HepG2 (cell line): ENCODE measurements at regions not wholly inside any gene's neighbourhood (a gene's known extent, or its start where the extent isn't known, plus 50 kb on each side); places are given as distances from the start of the nearest gene placed in this dataset.

Experiments used
- BCL6 ChIP-seq: IDR thresholded peaks from 2 replicates; pipeline ENCODE4 v1.6.1; 2016; ENCODE audit warnings: missing genetic modification reagents, missing compliant biosample characterization
- CBX5 ChIP-seq: sonication (generic); formaldehyde crosslinking; IDR thresholded peaks from 2 replicates; pipeline ENCODE4 v1.4.0; 2020; ENCODE audit warnings: missing genetic modification reagents, borderline replicate concordance
- CREBL2 ChIP-seq: sonication (generic); formaldehyde crosslinking; IDR thresholded peaks from 2 replicates; pipeline ENCODE4 v1.8.1; 2023; ENCODE audit warnings: missing genetic modification reagents, mild to moderate bottlenecking, borderline replicate concordance
- FOXA3 ChIP-seq: IDR thresholded peaks from 2 replicates; pipeline ENCODE4 v1.6.1; 2016; ENCODE audit warnings: missing genetic modification reagents, missing compliant biosample characterization
- FOXJ3 ChIP-seq: sonication (generic); formaldehyde crosslinking; IDR thresholded peaks from 2 replicates; pipeline ENCODE4 v1.4.0; 2020; ENCODE audit warnings: missing genetic modification reagents, mild to moderate bottlenecking, borderline replicate concordance
- GATAD1 ChIP-seq: IDR thresholded peaks from 2 replicates; pipeline ENCODE4 v1.6.1; 2016; ENCODE audit warnings: missing genetic modification reagents, missing compliant biosample characterization
- HDAC2 ChIP-seq: sonication (generic); formaldehyde crosslinking; IDR thresholded peaks from 2 replicates; pipeline ENCODE4 v1.4.0; 2020; ENCODE audit warnings: missing genetic modification reagents
- HNRNPUL1 ChIP-seq: fragments of 200-400 bp; formaldehyde crosslinking; IDR thresholded peaks from 2 replicates; pipeline ENCODE4 v1.6.1; 2017; ENCODE audit warnings: low read depth, mild to moderate bottlenecking, low read length, moderate library complexity
- HOMEZ ChIP-seq: IDR thresholded peaks from 2 replicates; pipeline ENCODE4 v1.6.1; 2016; ENCODE audit warnings: low read depth
- HOXD1 ChIP-seq: sonication (generic); formaldehyde crosslinking; IDR thresholded peaks from 2 replicates; pipeline ENCODE4 v1.5.0; 2020; ENCODE audit warnings: missing genetic modification reagents
- NR2F2 ChIP-seq: IDR thresholded peaks from 2 replicates; pipeline ENCODE4 v1.6.1; 2012; ENCODE audit warnings: low read depth, inconsistent platforms, borderline replicate concordance
- ONECUT2 ChIP-seq: sonication (generic); formaldehyde crosslinking; IDR thresholded peaks from 2 replicates; pipeline ENCODE4 v1.4.0; 2020; ENCODE audit warnings: missing genetic modification reagents
- PHF21A ChIP-seq: sonication (generic); formaldehyde crosslinking; IDR thresholded peaks from 2 replicates; pipeline ENCODE4 v1.5.0; 2020; ENCODE audit warnings: mild to moderate bottlenecking, missing genetic modification reagents
- POLR2A ChIP-seq, 2 experiments: IDR thresholded peaks; 2 replicates each; pipeline ENCODE4 v1.6.1; 2011; ENCODE audit warnings: low read depth in 2 of 2, low read length in 2 of 2, mild to moderate bottlenecking in 1 of 2, moderate library complexity in 1 of 2; ENCODE audit not compliant: insufficient read depth in 1 of 2
- RCOR2 ChIP-seq: IDR thresholded peaks from 2 replicates; pipeline ENCODE4 v1.6.1; 2016; ENCODE audit warnings: missing biosample characterization, missing genetic modification reagents
- SNAPC2 ChIP-seq: sonication (generic); formaldehyde crosslinking; IDR thresholded peaks from 2 replicates; pipeline ENCODE4 v1.8.1; 2022; ENCODE audit warnings: mild to moderate bottlenecking, missing genetic modification reagents
- TBL1XR1 ChIP-seq: fragments of 150-350 bp; IDR thresholded peaks from 2 replicates; pipeline ENCODE4 v1.6.1; 2014; ENCODE audit warnings: borderline replicate concordance, low read length; ENCODE audit not compliant: partially characterized antibody
- THRA ChIP-seq: sonication (generic); formaldehyde crosslinking; IDR thresholded peaks from 2 replicates; pipeline ENCODE4 v1.4.0; 2020; ENCODE audit warnings: missing genetic modification reagents, borderline replicate concordance
- TOPORS ChIP-seq: sonication (generic); formaldehyde crosslinking; IDR thresholded peaks from 2 replicates; pipeline ENCODE4 v1.8.0; 2023; ENCODE audit warnings: mild to moderate bottlenecking, missing genetic modification reagents
- ZBTB14 ChIP-seq: sonication (generic); formaldehyde crosslinking; IDR thresholded peaks from 2 replicates; pipeline ENCODE4 v1.4.0; 2020; ENCODE audit warnings: missing genetic modification reagents
- ZNF251 ChIP-seq: sonication (generic); formaldehyde crosslinking; IDR thresholded peaks from 2 replicates; pipeline ENCODE4 v1.9.0; 2021; ENCODE audit warnings: mild to moderate bottlenecking, missing genetic modification reagents
- ZNF432 ChIP-seq: sonication (generic); formaldehyde crosslinking; IDR thresholded peaks from 2 replicates; pipeline ENCODE4 v1.5.0; 2020; ENCODE audit warnings: missing genetic modification reagents, mild to moderate bottlenecking, borderline replicate concordance
- ZNF550 ChIP-seq: sonication (generic); formaldehyde crosslinking; IDR thresholded peaks from 2 replicates; pipeline ENCODE4 v1.4.0; 2020; ENCODE audit warnings: mild to moderate bottlenecking, missing genetic modification reagents, borderline replicate concordance
- ZNF614 ChIP-seq: IDR thresholded peaks from 2 replicates; pipeline ENCODE4 v1.6.1; 2018; ENCODE audit warnings: missing biosample characterization, missing genetic modification reagents, inconsistent platforms, borderline replicate concordance
- ZNF616 ChIP-seq: sonication (generic); formaldehyde crosslinking; IDR thresholded peaks from 2 replicates; pipeline ENCODE4 v1.5.0; 2020; ENCODE audit warnings: low read depth, mild to moderate bottlenecking, missing genetic modification reagents
- ZSCAN9 ChIP-seq: IDR thresholded peaks from 2 replicates; pipeline ENCODE4 v1.6.1; 2016; ENCODE audit warnings: borderline replicate concordance

GRCh38 chr5:96245140-96246091 lies 187.6 kb downstream of the PCSK1 start (continued):
- TF ChIP-seq PHF21A (CRISPR knock-in tag) = peak; percentile 75
- peak; percentile 73 for TF ChIP-seq BCL6
- TF ChIP-seq TBL1XR1 = peak; percentile 90
- TF ChIP-seq GATAD1 (CRISPR knock-in tag) = no peak
- peak; percentile 95 for TF ChIP-seq HOMEZ (CRISPR knock-in tag)
- TF ChIP-seq ZSCAN9 (CRISPR knock-in tag) = peak; percentile 57; the same call in 1 of the 2 replicates
- TF ChIP-seq SNAPC2 = 0 out of 2 replicates have a peak, but pooled peaks have one; percentile 57
- peak; percentile 58; the same call in 1 of the 2 replicates for TF ChIP-seq THRA (CRISPR knock-in tag)
- peak; percentile 97; the same call in 1 of the 2 replicates for TF ChIP-seq FOXJ3 (CRISPR knock-in tag)
- TF ChIP-seq FOXA3 (CRISPR knock-in tag) = peak; percentile 95
- no peak for TF ChIP-seq ZBTB14 (CRISPR knock-in tag)
- TF ChIP-seq TOPORS (CRISPR knock-in tag) = no peak
- TF ChIP-seq RCOR2 (CRISPR knock-in tag) = 0 out of 2 replicates have a peak, but pooled peaks have one; percentile 36
- no peak for TF ChIP-seq HNRNPUL1
- TF ChIP-seq CBX5 (CRISPR knock-in tag) = no peak
- peak; percentile 75; the same call in 1 of the 2 replicates for TF ChIP-seq HDAC2 (CRISPR knock-in tag)
- no peak for TF ChIP-seq ZNF550 (CRISPR knock-in tag)
- TF ChIP-seq ZNF616 (CRISPR knock-in tag) = no peak
- peak; percentile 88 for TF ChIP-seq NR2F2
- TF ChIP-seq ZNF614 (CRISPR knock-in tag) = peak; percentile 25; the same call in 1 of the 2 replicates
- no peak for TF ChIP-seq POLR2A (IDR thresholded peaks at IDR 0.05; ENCODE audit: insufficient read depth in 1 of 2, low read depth in 2 of 2, low read length in 2 of 2)
- TF ChIP-seq HOXD1 (CRISPR knock-in tag) = peak; percentile 42; the same call in 1 of the 2 replicates
- peak; percentile 55 for TF ChIP-seq ONECUT2 (CRISPR knock-in tag)
- no peak for TF ChIP-seq CREBL2
- TF ChIP-seq ZNF432 = no peak
- TF ChIP-seq ZNF251 (CRISPR knock-in tag) = no peak
